Panc1 (cell line): ENCODE measurements at regions not wholly inside any gene's neighbourhood (a gene's known extent, or its start where the extent isn't known, plus 50 kb on each side); places are given as distances from the start of the nearest gene placed in this dataset.

Experiments used
- CTCF ChIP-seq: fragments of 450-650 bp; IDR thresholded peaks from 2 replicates; pipeline ENCODE4 v1.5.1; 2017; ENCODE audit warnings: mild to moderate bottlenecking
- POLR2AphosphoS5 ChIP-seq: IDR thresholded peaks from 2 replicates; pipeline ENCODE4 v1.6.1; 2012; ENCODE audit warnings: mild to moderate bottlenecking, low read depth, low read length, moderate library complexity
- REST ChIP-seq, 2 experiments: IDR thresholded peaks; 2 replicates each; pipeline ENCODE4 v1.6.1; 2011 to 2012; ENCODE audit warnings: low read depth in 2 of 2, control low read depth in 1 of 2, low read length in 1 of 2, mild to moderate bottlenecking in 1 of 2, moderate library complexity in 1 of 2; ENCODE audit not compliant: insufficient read depth in 1 of 2
- SIN3A ChIP-seq: IDR thresholded peaks from 2 replicates; pipeline ENCODE4 v1.6.1; 2012; ENCODE audit warnings: low read depth, mild to moderate bottlenecking, low read length, moderate library complexity, borderline replicate concordance; ENCODE audit not compliant: insufficient read depth
- TCF7L2 ChIP-seq: IDR thresholded peaks from 2 replicates; pipeline ENCODE4 v1.6.1; 2011; ENCODE audit warnings: mild to moderate bottlenecking, low read depth, low read length, inconsistent platforms

- TF ChIP-seq CTCF (no peak), POLR2AphosphoS5 (no peak), REST (IDR thresholded peaks at IDR 0.05; ENCODE audit: insufficient read depth in 1 of 2, low read depth in 2 of 2, low read length in 1 of 2) (no peak), SIN3A (no peak), TCF7L2 (no peak)
Measured at GRCh38 chr12:60845696-60846095, 1249.9 kb downstream of the SLC16A7 start.
